ENCODE measurements at regions not wholly inside any gene's neighbourhood (a gene's known extent, or its start where the extent isn't known, plus 50 kb on each side); places are given as distances from the start of the nearest gene placed in this dataset.

DNA sequence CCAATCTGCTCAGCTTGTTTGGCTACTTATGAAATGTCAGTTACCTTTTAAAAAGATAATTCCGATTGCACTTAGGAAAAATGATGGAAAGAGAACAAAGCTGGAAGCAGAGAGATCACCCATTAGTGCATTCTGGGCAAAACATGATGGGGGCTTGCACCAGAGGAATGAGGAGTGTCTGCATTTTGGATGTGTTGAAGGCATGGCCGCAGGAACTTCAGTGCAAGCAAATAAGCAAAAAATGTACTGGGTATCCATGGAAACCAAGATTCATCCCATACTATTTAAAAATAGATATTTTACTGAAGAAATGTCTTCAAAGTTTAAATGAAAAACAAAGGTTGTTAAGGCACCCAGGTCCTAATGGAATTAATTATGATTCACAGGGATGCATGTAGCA, 655.0 kb downstream of the POM121L12 start:
- no peak overlapping the region for H3K4me3 ChIP-seq (ENCODE audit: low read depth, low read length)
- DNase-seq (ENCODE audit: low read depth) = no peak
- TF ChIP-seq, protein P1, sequence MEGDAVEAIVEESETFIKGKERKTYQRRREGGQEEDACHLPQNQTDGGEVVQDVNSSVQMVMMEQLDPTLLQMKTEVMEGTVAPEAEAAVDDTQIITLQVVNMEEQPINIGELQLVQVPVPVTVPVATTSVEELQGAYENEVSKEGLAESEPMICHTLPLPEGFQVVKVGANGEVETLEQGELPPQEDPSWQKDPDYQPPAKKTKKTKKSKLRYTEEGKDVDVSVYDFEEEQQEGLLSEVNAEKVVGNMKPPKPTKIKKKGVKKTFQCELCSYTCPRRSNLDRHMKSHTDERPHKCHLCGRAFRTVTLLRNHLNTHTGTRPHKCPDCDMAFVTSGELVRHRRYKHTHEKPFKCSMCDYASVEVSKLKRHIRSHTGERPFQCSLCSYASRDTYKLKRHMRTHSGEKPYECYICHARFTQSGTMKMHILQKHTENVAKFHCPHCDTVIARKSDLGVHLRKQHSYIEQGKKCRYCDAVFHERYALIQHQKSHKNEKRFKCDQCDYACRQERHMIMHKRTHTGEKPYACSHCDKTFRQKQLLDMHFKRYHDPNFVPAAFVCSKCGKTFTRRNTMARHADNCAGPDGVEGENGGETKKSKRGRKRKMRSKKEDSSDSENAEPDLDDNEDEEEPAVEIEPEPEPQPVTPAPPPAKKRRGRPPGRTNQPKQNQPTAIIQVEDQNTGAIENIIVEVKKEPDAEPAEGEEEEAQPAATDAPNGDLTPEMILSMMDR (conservative IDR thresholded peaks at IDR 0.05; ENCODE audit: low read depth, low read length) = no peak

DNA sequence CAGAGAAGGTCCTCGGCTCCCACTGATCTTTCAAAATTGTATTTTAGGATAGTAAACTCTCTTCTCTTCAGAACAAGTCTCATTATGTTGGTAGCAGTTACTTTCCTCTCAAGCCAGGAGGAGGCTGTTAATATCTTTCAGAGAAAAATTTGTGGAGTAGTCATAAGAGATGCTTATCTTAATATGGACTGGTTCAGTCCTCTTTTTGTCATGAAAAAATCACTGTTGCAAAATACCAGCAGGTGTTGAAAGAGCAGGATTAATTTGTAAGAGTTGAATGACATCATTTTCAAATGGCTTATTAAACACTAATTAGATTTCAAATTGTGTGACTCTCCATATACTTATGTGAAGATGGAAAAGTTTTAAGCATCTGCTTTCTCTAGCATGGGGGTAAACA, 662.5 kb downstream of the POM121L12 start:
- TF ChIP-seq, protein P1 (conservative IDR thresholded peaks at IDR 0.05; ENCODE audit: low read depth, low read length) = no peak
- DNase-seq (ENCODE audit: low read depth) = no peak
- no peak overlapping the region for H3K4me3 ChIP-seq (ENCODE audit: low read depth, low read length)

DNA sequence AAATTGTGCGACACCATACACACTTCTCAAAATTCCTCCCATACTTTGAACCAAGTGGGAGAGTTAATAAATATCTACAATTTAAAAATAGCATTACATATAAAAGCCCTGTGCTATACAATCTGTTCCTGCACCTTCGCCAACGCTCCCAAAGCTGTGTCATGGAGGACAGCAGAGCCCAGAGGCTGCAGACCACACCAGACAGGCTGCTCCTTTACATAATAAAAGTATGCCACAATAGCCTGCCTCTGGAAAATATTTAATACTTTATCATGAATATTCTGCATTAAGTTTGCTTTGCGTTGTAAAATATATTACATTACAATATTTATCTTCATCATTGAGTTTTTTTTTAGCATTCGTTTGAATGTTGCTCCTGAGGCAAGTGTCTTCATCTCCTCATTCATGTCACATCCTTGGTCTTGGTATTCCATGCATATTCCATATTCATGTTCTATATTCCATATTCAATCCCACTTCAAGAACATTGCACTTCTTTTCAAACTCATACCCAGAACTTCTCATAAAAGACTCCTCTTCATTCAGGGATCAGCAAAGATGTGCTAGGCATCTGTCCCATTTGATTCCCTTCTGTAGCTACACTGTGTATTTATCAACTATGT, 663.9 kb downstream of the POM121L12 start:
- no peak overlapping the region for H3K4me3 ChIP-seq (ENCODE audit: low read depth, low read length)
- TF ChIP-seq, protein P1 (conservative IDR thresholded peaks at IDR 0.05; ENCODE audit: low read depth, low read length) = no peak
- no peak for DNase-seq (ENCODE audit: low read depth)

DNA sequence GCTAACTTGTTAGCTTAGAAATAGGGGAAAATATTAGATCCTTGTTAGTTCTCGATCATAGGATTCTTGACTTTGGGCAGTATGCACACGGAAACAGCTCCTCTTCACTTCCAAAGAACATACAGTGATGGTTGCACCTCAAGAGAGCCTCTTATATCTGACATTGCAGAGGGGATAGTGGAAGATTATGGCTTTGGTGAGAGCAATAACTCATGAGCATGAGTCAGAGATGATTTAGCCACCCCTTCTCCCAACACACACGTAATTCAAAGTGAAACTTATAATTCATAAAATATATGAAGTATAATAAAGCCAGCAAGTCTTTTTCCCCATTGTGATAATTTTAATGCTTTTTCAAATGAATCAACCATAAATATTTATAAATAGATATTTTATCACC, 683.7 kb downstream of the POM121L12 start:
- H3K4me3 ChIP-seq (ENCODE audit: low read depth, low read length) = no peak overlapping the region
- TF ChIP-seq, protein P1 (conservative IDR thresholded peaks at IDR 0.05; ENCODE audit: low read depth, low read length) = no peak
- DNase-seq (ENCODE audit: low read depth) = no peak

DNA sequence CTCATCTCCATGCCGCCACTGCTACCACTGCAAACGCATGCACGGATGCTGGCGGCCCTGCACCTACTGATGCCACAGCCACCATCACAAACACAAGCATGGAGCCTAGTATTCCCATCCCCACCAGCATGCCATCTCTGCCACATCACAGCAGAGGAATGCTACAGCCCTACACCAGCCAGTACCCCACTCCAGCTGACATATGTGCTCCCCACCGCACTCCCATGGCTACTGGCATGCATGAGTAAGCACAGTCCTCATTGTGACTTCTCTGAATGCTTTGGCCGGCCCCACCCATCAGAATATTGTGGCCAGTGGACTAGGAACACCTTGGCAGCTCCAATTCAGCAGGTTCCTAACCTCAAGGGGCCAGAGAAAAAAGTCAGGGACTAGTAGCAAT, 705.5 kb downstream of the POM121L12 start:
- no peak overlapping the region for H3K4me3 ChIP-seq (ENCODE audit: low read depth, low read length)
- TF ChIP-seq, protein P1 (conservative IDR thresholded peaks at IDR 0.05; ENCODE audit: low read depth, low read length) = no peak
- no peak for DNase-seq (ENCODE audit: low read depth)

DNA sequence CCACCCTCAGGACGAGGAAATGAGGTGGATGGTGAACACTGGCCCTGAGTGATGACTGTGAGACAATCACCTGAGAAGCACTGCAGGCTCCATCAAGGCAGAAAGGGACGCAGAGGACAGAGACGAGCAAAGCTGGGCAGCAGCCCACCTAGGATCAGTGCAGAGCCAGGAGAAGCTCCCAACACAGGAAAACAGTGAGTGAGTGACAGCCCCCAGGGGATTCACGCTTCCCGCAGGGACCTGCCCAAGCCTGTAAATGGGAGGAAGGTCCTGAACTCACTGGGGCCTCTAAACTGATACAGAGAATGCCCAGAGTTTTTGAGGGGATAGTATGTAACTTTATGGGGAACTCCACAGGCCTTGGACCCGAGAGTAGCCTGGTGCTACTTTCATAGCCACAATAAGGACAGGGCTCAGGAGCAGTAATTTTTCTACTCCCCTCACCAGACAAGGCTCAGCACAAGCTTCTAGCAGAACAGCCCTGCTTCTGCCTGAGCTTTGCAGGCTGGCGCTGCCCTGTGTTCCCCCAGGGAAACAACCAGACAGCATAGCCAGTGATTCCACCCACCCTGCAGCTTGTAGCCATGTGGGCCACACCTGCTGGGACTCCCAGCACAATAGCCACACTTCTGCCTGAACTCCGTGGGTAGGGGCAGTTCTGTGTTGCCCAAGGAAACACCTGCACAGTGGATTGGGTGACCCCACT, 708.4 kb downstream of the POM121L12 start:
- TF ChIP-seq, protein P1 (conservative IDR thresholded peaks at IDR 0.05; ENCODE audit: low read depth, low read length) = no peak
- DNase-seq (ENCODE audit: low read depth) = no peak
- H3K4me3 ChIP-seq (ENCODE audit: low read depth, low read length) = no peak overlapping the region

DNA sequence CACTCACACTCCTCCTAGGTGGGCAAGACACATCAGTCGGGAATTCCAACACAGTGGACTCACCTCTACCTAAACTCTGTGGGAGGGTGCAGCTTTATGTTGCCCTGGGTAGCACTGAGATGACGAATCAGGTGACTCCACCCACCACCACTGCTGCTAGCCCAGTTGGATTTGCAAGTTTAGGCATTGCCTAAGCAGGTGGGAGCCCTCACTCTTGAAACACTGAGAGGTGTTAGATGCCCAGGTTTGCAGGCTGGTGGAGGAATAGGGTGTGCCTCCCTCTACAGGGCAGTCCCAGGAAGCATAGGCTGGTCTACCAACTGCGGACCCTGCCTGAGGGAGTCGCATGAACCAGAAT, 708.9 kb downstream of the POM121L12 start:
- no peak for DNase-seq (ENCODE audit: low read depth)
- no peak overlapping the region for H3K4me3 ChIP-seq (ENCODE audit: low read depth, low read length)

More for the DNA sequence above, 708.9 kb downstream of the POM121L12 start:
- TF ChIP-seq, protein P1 (conservative IDR thresholded peaks at IDR 0.05; ENCODE audit: low read depth, low read length) = no peak
